GM18505 (cell line): ENCODE measurements at regions not wholly inside any gene's neighbourhood (a gene's known extent, or its start where the extent isn't known, plus 50 kb on each side); places are given as distances from the start of the nearest gene placed in this dataset.

Source experiments
- ATAC-seq: cut with Tn5 transposase; IDR thresholded peaks from one replicate; pipeline ENCODE4 v1.9.1; 2021; ENCODE audit not compliant: unreplicated experiment
- POLR2A ChIP-seq: IDR thresholded peaks from 4 replicates; pipeline ENCODE4 v1.6.1; 2011; ENCODE audit warnings: borderline replicate concordance; ENCODE audit not compliant: insufficient read depth, insufficient read length; ENCODE audit errors: extremely low read depth

DNA sequence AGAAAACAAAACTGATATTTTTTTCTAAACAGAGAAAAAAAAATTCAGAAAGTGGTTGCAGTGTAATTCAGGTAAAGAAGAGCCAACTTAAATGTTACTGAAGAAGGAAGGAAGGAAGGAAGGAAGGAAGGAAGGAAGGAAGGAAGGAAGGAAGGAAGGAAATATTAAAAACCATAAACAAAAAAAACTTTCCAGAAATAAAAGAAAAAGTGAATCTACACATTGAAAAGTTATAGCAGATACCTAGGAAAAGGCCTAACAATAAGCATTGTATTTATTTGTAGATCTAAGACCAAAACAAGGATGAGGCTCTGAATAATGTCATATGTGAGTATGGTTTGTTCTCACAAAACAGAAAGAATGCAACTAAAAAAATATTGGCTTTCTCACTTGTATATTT is 345.4 kb upstream of the NR5A2 start:
- ATAC-seq, result no peak
- TF ChIP-seq POLR2A, result no peak

DNA sequence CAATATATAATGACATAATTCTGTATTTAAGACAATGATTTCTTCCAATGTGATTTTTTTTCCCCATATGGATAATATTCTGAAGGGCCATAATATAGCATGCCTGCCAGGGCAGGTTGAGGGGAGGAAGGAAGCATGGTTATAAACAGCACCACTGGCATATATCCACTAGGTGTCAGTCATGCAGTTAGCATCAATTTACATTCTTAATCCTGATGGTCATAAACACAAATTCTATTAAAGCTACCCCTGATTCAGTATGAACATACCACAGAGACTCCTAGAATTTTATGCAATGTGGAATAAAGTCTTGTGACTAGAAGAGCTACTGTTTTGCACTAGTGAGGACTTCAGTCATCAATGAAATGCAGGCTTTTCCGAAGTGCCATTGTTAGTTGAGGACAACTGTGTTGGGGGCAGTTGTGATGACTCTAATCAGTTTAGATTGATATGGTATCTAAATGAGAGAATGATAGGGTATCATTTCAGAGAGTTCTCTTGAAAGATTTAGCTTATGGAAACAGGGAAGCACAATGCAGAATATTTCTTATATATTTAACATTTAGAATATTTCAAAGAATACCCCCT is 342.7 kb upstream of the NR5A2 start:
- no peak for ATAC-seq
- no peak for TF ChIP-seq POLR2A

DNA sequence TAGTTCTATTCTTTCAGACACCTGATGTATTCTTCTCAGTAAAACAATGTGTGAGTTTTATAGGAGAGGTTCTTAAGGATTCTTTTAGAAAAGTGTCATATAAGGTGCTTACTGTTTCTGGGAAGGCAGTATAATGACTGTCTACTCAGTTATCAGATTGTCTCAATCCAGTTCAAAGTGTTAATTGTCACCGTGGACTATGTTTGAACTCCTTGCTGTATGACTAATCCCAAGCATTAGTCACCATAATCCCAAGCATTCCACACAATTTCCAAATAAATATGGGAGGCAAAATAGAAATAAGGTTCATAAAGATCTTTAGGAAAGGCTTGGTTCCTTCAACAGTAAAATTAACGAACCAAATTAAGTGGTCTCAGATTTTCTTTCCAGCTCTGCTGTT is 342.1 kb upstream of the NR5A2 start:
- no peak for ATAC-seq
- no peak for TF ChIP-seq POLR2A

DNA sequence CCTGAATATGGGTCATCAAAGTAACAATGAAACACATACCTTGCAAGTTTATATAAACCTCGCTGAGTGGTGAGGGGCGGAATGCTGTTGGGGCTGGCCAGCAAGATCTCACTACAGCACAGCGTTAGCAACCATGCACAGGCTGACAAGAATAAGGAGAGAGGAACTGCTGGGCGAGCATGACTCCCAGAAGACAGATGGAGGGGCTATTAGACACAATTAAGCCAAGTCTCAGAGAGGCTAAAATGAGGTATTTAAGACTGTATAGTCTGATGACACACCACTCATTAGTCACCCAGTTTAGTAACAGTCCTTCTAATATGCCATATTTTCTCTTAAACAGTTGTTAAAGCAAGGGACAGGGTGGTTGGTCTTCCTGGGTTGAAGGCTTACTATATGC is 340.2 kb upstream of the NR5A2 start:
- TF ChIP-seq POLR2A, result no peak
- ATAC-seq, result no peak

DNA sequence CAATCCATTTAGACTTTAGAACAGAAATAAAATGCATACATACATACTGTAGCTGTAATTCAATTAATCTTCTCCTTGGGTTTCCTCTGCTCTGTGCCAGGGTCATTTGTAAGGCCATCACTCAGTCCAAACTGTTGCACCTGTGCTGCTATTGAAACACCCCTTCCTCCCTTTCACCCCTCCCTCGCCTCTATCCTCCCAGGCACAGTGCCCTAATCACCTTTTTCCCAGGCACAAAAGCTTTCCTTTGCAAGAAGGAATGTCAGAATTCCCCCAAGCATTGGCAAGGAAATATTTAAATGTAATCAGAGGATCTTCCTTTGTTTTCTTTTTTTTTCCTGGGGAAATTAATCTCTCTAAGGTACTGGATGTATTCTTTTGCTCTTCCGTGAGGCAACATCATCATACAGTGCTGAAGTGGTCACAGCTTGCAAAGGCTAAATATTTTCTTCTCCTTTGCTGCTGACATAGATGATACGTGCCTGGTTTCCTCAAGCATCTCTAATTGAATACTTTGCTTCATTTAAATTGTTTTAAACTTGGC is 339.3 kb upstream of the NR5A2 start:
- ATAC-seq, result no peak
- no peak for TF ChIP-seq POLR2A

DNA sequence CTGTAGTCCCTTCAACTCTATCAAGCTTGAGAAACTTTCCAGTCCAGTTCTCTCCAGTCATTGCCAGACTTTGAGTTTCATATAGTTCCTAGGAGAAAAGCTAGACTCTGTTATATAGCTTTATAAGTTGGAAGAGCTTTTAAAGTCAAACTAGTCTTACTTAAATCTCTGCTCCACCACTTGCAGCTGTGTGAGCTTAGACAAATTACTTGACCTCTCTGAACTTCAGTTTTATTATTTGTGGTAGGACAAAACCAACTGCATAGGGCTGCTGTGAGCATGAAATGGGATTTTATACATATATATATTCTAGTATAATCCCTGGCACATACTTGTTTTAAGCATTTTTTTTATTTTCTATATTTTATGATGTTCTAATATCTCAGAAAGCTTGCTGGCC is 338.7 kb upstream of the NR5A2 start:
- no peak for TF ChIP-seq POLR2A
- ATAC-seq, result no peak

DNA sequence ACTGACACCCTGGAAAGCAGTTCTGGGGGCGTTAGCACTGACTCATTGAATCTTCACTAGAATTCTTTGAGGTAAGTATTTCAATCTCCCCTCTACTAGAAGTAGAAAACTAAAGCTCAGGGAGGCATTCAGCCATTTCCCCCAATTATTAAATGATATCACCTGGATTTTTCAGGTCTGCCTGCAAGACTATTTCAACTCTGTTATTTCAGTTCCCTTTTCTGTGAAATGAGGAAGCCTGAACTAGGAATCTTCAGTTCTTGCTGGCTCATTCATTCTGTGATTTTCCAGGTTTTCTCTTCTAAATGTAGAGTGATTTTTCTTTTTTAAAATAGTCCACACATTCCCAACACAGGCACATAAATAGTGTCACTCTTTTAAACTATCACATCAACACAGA is 337.0 kb upstream of the NR5A2 start:
- no peak for TF ChIP-seq POLR2A
- ATAC-seq, result no peak

DNA sequence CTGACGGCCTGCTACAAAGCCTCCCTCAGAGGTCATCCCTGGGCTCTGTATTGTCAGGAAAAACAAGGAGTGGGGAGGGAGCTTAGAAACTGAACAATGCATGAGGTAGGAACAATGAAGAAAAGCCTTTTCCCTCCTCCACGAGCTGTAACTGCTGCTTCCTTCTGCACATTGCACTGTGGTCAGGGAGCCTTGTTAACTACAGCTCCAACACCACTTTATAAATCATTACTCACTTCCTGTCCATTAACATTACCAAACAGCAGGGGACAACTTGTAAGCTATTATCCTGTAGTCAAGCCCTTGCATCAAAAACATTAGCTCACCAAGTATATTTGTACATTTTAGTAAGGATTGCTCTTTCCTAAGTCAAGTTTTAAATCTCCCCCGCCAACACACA is 336.0 kb upstream of the NR5A2 start:
- no peak for TF ChIP-seq POLR2A
- no peak for ATAC-seq

DNA sequence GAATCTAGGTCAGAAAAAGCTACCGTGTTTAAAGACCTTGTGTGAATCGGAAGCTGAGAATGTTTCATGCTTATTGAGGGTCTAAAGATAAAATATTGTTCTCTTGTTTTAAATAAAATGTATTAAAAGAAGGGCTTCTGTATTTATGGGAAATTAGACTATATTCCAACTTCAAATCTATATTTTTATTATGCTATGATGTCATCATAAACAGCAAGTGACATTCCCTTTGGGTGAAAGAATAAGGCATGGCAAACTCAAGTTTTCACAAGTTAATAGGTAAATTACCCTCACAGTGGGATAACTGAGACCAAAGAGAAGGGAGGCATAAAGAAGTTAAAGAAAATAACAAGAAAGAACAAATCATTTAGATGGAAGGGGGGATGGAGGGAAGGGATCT is 333.8 kb upstream of the NR5A2 start:
- TF ChIP-seq POLR2A, result no peak
- no peak for ATAC-seq

DNA sequence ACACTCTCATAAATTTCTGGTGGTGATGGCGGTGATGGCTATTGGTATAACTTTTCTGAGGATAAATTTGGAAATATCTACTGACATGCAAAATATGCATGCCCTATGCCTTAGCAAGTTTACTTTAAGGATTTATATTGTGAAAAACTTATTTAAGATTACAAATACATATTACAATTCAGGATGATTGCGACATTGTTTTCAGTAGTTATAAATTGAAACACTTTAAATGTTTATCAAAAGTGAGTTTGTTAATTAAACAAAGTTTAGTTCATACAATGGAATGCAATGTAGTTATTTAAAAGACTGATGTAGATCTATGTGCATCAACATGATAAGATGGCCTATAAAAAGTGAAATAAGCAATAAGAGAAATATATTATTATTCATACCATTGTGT is 331.3 kb upstream of the NR5A2 start:
- ATAC-seq, result no peak
- TF ChIP-seq POLR2A, result no peak

DNA sequence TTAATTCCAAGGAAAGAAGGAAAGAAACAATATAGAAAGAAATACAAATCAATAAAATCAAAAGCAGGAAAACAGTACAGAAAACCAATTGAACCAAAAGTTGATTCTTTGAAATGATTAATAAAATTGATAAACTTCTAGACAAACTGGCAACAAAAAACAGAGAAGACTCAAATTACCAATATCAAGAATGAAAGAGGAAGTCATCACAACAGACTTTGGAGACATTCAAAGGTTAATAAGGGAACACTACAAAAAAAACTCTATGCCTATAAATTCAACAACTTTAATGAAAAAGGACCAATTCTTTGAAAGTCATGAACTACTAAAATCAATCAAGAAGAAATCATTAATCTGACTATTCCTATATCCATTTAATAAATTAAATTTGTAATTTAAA is 329.3 kb upstream of the NR5A2 start:
- ATAC-seq, result no peak

DNA sequence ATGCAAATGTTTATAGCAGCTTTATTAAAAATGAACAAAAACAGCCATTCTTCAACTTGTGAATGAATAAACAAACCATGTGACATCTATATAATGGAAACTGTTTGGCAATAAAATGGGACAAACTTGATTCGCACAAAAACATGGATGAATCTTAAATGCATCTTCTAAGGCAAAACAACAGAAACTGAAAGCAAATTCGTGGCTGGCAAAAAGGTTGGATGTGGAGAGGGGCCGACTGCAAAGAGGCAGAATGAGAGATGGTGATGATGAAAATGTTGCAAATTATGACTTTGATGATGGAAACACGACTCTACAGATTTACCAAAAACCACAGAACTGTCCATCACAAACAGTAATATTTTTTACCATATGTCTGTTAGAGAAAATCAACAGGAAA is 327.0 kb upstream of the NR5A2 start:
- no peak for TF ChIP-seq POLR2A
- no peak for ATAC-seq

More for the DNA sequence above, 329.3 kb upstream of the NR5A2 start:
- no peak for TF ChIP-seq POLR2A

DNA sequence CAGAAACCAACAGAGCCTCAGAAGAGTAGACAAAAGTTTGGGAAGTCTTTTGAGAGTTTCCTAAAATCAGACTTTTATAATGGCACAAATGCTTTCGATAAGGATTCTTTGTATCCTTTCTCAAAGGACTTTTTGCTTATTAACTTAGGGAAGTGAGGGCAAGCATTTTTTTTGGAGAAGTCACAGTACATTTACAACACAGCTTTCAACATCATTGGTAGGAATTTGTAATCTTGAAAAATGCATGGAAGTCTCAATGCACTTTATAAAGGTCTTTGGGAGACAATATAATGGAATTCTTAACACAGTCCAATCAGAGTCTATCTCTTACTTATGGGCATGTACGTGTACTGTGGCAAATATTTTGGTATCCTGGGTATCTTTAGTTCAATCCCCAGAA is 325.8 kb upstream of the NR5A2 start:
- ATAC-seq, result no peak
- no peak for TF ChIP-seq POLR2A

DNA sequence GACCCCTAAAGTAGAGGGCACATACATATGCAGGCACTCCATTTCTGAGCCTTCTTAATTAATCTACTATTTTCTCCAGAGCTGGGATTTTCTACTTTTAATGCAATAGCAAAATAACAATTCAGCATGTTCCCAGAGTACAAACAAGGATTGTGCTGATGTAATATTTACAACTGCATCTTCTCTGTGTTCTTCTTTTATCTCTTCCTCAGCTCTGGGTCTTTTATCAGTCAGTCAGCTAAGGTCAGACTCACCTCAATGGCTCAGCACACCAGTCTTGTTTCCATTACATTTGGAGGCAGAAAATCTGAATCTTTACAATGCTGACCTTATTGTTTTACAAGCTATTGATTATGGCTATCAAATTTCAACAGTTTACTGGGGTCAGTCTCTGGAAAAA is 323.3 kb upstream of the NR5A2 start:
- TF ChIP-seq POLR2A, result no peak
- ATAC-seq, result no peak

DNA sequence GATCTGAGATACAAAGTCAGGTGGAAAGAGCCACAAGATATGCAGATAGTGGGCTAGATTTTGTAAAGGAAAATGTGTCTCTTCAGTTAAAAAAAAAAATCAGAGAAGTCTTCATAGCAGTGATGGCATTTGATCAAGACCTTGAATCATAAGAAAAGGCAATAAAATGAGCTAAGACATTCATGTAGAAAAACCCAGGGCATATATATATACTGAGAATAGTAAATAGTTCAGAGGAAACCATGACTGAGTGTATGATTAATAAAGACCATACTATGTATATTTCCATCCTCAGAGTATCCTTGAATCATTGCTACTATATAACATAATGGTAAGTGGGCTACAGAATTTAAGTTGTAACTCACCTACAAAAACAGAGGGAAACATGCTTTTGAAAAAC is 321.7 kb upstream of the NR5A2 start:
- no peak for TF ChIP-seq POLR2A
- no peak for ATAC-seq
